GM19467 (cell line): ENCODE measurements at regions not wholly inside any gene's neighbourhood (a gene's known extent, or its start where the extent isn't known, plus 50 kb on each side); places are given as distances from the start of the nearest gene placed in this dataset.

Experiments
- ATAC-seq: cut with Tn5 transposase; IDR thresholded peaks from one replicate; pipeline ENCODE4 v1.9.1; 2021; ENCODE audit warnings: mild to moderate bottlenecking, moderate library complexity; ENCODE audit not compliant: unreplicated experiment

- no peak for ATAC-seq
Observed at GRCh38 chr7:41803569-41803968, 100.7 kb upstream of the INHBA start.

GRCh38 chr7:41796331-41796730, 93.4 kb upstream of the INHBA start:
- no peak for ATAC-seq

DNA sequence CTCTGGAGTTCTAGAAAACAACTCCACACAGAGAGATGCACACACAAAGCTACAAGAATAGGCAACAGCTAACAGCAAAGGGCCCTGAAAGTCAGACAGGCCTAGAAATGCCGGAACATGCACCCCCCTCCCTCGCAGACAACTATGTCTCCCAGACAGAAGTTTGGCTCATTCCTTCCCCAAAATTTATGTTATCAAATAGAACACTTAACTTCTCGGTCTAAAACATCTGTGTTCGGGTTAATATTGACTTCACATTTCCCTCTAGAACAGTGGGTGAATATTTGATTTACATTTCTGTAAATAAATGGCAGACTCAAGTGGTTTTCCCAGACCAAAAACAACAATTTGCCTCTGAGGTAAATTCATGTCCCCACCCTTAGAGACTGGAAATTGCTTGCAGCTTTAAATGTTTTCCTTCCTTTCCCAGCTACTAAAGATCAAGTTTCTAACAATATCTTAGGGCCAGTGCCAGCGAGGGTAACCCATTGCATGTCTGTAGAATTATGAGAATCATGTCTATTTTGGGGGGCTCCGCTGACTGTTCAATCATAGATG, 92.5 kb upstream of the INHBA start:
- ATAC-seq, result no peak

DNA sequence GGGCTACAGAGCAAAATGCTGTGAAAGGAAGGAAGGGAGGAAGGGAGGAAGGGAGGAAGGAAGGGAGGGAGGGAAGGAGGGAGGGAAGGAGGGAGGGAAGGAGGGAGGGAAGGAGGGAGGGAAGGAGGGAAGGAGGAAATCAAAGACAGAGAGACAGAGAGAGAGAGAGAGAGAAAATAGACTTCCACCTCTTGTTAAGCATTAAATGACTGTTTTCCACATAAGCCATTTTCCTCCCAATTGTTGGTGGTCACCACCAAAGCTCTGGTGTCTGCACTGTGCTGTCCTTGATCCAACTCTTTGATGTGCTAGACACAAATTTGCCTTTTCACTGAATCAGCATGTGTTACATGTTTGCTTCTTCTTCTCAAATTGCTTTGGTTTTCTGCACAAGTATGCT, 90.7 kb upstream of the INHBA start:
- ATAC-seq, result no peak

DNA sequence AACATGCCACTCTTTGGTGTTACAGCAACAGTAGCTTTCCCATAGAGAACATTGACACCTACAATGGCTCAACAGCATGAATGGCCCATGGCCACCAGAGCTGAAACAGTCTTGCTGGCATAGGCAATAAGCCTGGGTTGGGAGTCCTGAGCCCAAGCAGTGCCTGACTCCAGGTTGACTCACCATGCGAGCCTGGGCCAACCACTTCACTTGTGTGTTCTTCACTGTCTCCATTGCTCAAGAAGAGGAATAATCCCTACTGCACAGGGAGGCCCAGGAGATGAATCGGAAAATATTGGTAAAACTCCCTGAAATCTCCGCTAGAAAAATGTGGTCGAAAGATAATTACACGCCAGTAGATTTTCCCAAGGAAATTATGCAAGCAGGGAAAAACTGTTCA, 89.2 kb upstream of the INHBA start:
- ATAC-seq, result no peak

DNA sequence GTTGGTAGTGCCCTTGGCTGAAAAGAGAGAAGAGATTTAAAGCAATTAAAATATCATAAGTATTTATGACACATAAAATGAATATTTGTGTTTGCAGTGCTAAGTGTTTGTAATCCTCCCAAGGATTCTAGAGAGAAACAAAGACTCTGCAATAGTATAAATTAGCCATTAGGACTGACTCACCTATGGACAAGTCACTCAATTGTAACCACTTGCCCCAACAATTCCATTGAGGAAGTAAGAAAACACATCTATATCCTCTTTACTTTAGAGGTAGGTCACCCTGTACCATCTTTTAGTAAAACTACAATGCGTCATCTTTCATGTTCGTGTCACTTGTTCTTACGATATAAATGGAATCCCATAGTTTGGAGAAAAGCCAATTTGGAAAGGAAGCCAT, 85.7 kb upstream of the INHBA start:
- no peak for ATAC-seq

- no peak for ATAC-seq
Observed at GRCh38 chr7:41787651-41788350, 84.9 kb upstream of the INHBA start.

DNA sequence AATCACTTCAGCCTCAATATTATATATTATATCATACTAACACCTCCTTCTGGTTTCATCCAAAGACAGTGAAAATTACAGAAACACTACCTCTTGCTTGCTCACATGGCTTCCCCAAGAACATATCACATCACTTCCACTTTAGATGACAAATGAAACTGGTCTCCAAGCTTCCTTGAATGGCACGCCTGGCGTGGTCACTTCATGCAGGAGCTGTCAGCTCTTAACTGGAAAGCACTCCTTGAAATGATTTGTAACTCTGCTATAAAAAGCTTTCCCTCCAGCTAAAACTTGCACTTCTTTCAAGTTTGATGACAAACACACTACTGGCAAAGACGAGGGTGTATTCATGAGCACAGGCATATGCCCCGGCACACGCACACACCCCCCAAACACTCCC, 84.1 kb upstream of the INHBA start:
- ATAC-seq, result no peak

GRCh38 chr7:41786404-41786803, 83.5 kb upstream of the INHBA start:
- no peak for ATAC-seq

DNA sequence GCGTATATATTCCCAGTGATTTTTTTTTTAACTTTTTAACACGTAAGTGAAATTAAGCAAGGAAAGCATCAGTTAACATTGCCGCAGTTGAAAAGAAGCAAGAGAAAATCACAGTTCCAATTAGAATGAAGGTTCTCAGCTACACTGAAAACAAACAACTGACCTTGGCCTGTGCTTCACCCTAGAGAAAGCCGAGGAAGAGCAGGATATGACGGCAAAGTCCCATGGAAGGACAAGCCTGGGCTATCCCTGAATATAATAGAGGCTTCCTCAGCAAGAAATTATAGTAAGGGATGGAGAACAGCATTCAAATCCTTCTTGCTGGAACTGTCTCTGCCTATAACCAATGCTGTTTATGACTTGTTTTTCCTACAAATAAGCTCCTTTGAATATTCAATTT, 83.0 kb upstream of the INHBA start:
- no peak for ATAC-seq

GRCh38 chr7:41785265-41785664, 82.4 kb upstream of the INHBA start:
- no peak for ATAC-seq

DNA sequence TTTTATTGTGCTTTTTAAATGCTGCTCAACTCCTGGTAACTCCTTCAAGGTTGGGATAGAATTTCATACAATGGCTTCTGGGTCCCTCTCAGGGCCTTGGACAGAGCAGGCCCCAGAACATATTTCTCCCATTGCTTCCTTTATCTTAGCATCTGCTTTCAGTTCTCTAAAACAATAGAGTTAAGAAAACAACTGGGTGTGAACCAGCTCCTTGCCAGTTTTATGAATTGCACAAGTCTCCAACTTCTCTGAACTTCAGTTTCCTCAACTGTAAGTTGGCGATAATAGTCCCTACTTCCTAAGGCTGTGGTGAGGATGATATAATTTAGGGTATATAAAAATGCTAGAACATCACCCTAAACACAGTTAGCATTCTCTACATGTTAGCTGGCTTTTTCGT, 77.0 kb upstream of the INHBA start:
- no peak for ATAC-seq

- ATAC-seq, result no peak
Observed at GRCh38 chr7:41777894-41778596, 75.2 kb upstream of the INHBA start.

DNA sequence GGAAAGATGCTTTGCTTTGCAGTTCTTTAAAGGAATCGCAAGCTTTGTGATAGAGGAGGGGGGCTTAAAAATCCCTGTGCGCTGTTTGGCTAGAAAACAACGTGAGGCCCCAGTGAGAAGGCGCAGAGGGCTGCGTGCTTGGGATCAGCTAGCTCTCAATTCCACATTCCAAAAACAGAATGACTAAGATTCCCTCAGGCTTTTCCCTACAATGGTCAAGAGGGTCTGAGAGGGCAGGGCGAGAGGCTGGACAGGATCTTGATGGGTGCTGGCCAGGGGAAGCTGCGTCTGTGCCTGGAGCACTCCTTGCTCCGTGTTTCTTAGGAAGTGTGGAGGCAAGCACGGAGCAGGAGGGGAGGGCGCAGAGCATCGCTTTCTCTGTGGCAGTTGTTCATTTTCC, 72.1 kb upstream of the INHBA start:
- ATAC-seq, result no peak

GRCh38 chr7:41773756-41774155, 70.9 kb upstream of the INHBA start:
- no peak for ATAC-seq

- ATAC-seq, result no peak
Observed at GRCh38 chr7:41771717-41772116, 68.8 kb upstream of the INHBA start.

DNA sequence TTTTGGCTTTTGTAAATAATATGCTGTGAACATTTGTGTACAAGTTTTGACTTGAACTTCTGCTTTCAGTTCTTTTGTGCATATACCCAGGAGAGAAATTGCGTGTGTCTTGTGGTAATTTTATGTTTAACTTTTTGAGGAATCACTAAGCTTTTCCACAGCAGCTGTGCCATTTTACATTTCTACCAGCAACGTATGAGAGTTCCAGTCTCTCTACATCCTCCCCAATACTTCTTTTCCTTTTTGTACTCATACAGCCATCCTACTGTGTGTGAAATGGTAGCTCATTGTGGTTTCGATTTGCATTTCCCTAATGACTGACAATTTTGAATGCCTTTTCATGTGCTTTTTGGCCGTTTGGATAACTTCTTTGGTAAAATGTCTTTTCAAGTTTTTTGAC, 66.3 kb upstream of the INHBA start:
- no peak for ATAC-seq

- no peak for ATAC-seq
Observed at GRCh38 chr7:41763626-41764025, 60.7 kb upstream of the INHBA start.

DNA sequence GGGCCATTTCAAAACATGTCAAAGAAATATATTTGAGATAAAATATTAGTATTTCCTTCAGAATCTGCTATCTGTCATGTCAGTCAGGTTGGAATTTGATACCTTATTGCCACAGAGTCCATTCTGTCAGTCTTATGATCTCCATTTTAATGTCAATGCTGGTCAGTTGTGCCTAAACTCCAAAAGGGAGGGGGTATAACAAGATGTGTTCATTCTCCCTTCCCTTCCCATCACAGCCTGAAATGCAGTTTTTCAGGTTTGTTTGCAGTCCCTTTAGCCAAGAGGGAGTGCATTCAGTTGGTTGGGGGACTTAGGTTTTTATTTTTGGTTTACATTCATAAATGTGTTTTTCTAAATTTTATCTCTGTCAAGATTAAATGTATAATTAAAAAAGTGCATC, 59.8 kb upstream of the INHBA start:
- no peak for ATAC-seq

DNA sequence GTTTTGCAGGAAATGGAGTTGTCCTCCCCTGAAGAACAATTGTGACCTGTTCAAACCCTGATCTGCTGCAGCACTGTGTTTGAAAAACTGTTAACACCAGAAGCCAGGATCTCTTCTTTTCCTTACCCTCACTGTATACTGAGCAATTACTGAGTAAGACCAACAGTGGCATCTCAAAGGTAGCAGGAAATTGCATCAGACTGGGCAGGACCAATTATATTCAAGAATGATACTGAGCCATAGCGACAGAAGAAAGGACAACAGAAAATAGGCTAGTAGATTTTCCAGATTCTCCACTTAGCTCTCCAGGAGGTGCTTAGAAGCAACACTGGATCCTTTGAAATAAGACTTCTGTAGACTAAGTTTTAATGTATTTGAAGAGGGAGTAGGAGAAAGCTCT, 57.4 kb upstream of the INHBA start:
- ATAC-seq, result no peak

DNA sequence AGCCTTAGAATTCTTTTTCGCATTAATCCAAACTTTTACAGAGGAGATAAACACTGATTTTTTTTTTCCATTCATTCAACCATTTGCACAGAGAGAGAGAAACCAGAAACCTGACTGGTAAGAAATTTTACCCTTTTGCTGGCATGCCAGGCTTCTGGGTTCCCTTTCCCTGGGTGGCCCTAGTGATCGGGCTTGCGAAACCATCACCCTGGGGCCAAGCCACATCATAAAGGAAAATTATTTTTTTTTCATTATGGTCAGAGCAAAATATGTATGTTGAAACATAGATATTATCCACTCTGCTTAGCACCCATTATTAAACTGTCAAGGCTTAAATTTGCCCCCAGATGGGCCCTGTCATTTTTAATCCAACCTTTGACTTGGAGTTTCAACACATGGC, 55.4 kb upstream of the INHBA start:
- no peak for ATAC-seq

- no peak for ATAC-seq
Observed at GRCh38 chr7:41756650-41757182, 53.8 kb upstream of the INHBA start.
